ENCODE measurements at regions not wholly inside any gene's neighbourhood (a gene's known extent, or its start where the extent isn't known, plus 50 kb on each side); places are given as distances from the start of the nearest gene placed in this dataset.
"Not testable (repeated sequence)": the region's sequence is repeated elsewhere in the genome, so short reads cannot be mapped to it uniquely, and the experiment has no call there.

- intact Hi-C loops (cut with micrococcal nuclease); H3K79me2 ChIP-seq (ENCODE audit: insufficient read depth, low read length); BruUV-seq (replicated peaks); H3K9me3 ChIP-seq (ENCODE audit: control insufficient read depth in 1 of 2, insufficient read depth in 1 of 2, low read depth in 1 of 2, low read length in 2 of 2); H4K20me1 ChIP-seq (ENCODE audit: insufficient read depth); H3K27me3 ChIP-seq (ENCODE audit: insufficient read depth, low read length); DNase-seq (ENCODE audit: low read depth, low spot score); H3K9me2 ChIP-seq (ENCODE audit: insufficient read depth); CTCF ChIA-PET; ATAC-seq; H2AFZ ChIP-seq (ENCODE audit: low read depth, low read length, poor library complexity, severe bottlenecking); H3K4me2 ChIP-seq (ENCODE audit: low read length); H3K9ac ChIP-seq (ENCODE audit: low read length); H3K36me3 ChIP-seq (ENCODE audit: control insufficient read depth in 1 of 2, insufficient read depth in 2 of 2, low read length in 2 of 2); H3K4me1 ChIP-seq (ENCODE audit: control insufficient read depth in 1 of 2, insufficient read depth in 2 of 2, low read length in 2 of 2); RAD21 ChIA-PET (ENCODE audit: low non-redundant PET in 1 of 2, low total read pairs in 2 of 2, uncharacterized antibody in 2 of 2, unreplicated experiment in 2 of 2); H3K27ac ChIP-seq (ENCODE audit: low read depth, low read length); POLR2A ChIA-PET; H3K4me3 ChIP-seq (replicated peaks in 1 of 2; ENCODE audit: low read depth in 1 of 2, low read length in 2 of 2): not testable (repeated sequence)
Observed at GRCh38 chr15:61334714-61335113, 105.6 kb upstream of the RORA start.

- no peaks in the 10 kb centered on the region for H4K20me1 ChIP-seq (ENCODE audit: insufficient read depth)
- H3K9me3 ChIP-seq (ENCODE audit: control insufficient read depth in 1 of 2, insufficient read depth in 1 of 2, low read depth in 1 of 2, low read length in 2 of 2): no peaks in the 10 kb centered on the region; a peak in 1 of 4 replicates
- CTCF ChIA-PET: no interaction called here
- H3K36me3 ChIP-seq (ENCODE audit: control insufficient read depth in 1 of 2, insufficient read depth in 2 of 2, low read length in 2 of 2): no peaks in the 10 kb centered on the region
- H3K9me2 ChIP-seq (ENCODE audit: insufficient read depth): no peaks in the 10 kb centered on the region
- H3K27me3 ChIP-seq (ENCODE audit: insufficient read depth, low read length): no peaks in the 10 kb centered on the region
- RAD21 ChIA-PET (ENCODE audit: low non-redundant PET in 1 of 2, low total read pairs in 2 of 2, uncharacterized antibody in 2 of 2, unreplicated experiment in 2 of 2): no interaction called here
- no peak for ATAC-seq
- no TSS peak for BruUV-seq (replicated peaks)
- no peaks in the 10 kb centered on the region for H3K79me2 ChIP-seq (ENCODE audit: insufficient read depth, low read length)
- no peak overlapping the region for H3K4me2 ChIP-seq (ENCODE audit: low read length)
- no peak for DNase-seq (ENCODE audit: low read depth, low spot score)
- no peaks in the 10 kb centered on the region for H3K4me1 ChIP-seq (ENCODE audit: control insufficient read depth in 1 of 2, insufficient read depth in 2 of 2, low read length in 2 of 2)
- no peak overlapping the region for H2AFZ ChIP-seq (ENCODE audit: low read depth, low read length, poor library complexity, severe bottlenecking)
- intact Hi-C loops (cut with micrococcal nuclease): no loop called here
- H3K27ac ChIP-seq (ENCODE audit: low read depth, low read length): no peak overlapping the region
- POLR2A ChIA-PET: no interaction called here
- TF ChIP-seq CEBPB (IDR thresholded peaks at IDR 0.05; ENCODE audit: low read depth): no peak
- no peak overlapping the region for H3K9ac ChIP-seq (ENCODE audit: low read length)
- H3K4me3 ChIP-seq (replicated peaks in 1 of 2; ENCODE audit: low read depth in 1 of 2, low read length in 2 of 2): no peak overlapping the region
Observed at GRCh38 chr15:61331019-61331418, 101.9 kb upstream of the RORA start.

DNA sequence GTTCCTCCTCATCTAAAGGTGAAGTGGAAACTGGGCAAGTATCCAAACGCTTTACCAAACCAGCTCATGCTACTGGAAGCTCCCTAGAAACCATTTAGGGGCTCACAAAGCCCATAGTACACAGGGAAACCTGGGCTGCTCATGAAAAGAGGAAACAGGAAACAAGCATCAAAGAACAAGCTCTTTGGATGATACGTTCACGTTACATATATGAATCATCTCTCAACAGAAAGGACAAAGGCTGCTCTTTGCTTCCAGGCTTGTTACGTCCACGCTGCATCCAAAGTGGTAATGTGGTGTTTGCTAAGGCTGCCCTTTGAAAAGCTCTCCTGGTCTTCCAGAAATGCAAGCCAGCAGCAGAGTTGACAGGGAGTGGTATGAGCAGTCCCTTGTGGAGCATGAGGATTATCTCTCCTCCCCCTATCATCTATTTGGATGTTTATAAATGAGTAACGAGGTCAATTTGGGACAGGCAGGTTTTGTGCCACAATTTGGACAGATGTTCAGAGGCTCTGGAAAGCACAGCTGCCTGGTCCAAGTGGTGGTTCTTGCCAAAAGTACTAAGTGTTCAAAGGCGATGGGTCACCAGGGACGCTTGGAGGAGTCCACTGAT lies 98.0 kb upstream of the RORA start:
- H3K4me2 ChIP-seq (ENCODE audit: low read length): no peak overlapping the region
- peaks cover 0 to 8% of the 10 kb centered on the region in 2 experiments; a peak in 1 of 4 replicates for H3K9me3 ChIP-seq (ENCODE audit: control insufficient read depth in 1 of 2, insufficient read depth in 1 of 2, low read depth in 1 of 2, low read length in 2 of 2)
- ChIA-PET RAD21 (ENCODE audit: low non-redundant PET in 1 of 2, low total read pairs in 2 of 2, uncharacterized antibody in 2 of 2, unreplicated experiment in 2 of 2) (no interaction called here), CTCF (no interaction called here), POLR2A (no interaction called here)
- no peak overlapping the region for H3K27ac ChIP-seq (ENCODE audit: low read depth, low read length)
- TF ChIP-seq, protein P1, sequence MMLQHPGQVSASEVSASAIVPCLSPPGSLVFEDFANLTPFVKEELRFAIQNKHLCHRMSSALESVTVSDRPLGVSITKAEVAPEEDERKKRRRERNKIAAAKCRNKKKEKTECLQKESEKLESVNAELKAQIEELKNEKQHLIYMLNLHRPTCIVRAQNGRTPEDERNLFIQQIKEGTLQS (IDR thresholded peaks at IDR 0.05): no peak
- TF ChIP-seq CEBPB (IDR thresholded peaks at IDR 0.05; ENCODE audit: low read depth) (no peak), POLR2AphosphoS5 (IDR thresholded peaks at IDR 0.05; ENCODE audit: low read depth, low read length) (no peak), FOSL1 (IDR thresholded peaks at IDR 0.05; ENCODE audit: low read depth) (no peak)
- TF ChIP-seq, protein P2, sequence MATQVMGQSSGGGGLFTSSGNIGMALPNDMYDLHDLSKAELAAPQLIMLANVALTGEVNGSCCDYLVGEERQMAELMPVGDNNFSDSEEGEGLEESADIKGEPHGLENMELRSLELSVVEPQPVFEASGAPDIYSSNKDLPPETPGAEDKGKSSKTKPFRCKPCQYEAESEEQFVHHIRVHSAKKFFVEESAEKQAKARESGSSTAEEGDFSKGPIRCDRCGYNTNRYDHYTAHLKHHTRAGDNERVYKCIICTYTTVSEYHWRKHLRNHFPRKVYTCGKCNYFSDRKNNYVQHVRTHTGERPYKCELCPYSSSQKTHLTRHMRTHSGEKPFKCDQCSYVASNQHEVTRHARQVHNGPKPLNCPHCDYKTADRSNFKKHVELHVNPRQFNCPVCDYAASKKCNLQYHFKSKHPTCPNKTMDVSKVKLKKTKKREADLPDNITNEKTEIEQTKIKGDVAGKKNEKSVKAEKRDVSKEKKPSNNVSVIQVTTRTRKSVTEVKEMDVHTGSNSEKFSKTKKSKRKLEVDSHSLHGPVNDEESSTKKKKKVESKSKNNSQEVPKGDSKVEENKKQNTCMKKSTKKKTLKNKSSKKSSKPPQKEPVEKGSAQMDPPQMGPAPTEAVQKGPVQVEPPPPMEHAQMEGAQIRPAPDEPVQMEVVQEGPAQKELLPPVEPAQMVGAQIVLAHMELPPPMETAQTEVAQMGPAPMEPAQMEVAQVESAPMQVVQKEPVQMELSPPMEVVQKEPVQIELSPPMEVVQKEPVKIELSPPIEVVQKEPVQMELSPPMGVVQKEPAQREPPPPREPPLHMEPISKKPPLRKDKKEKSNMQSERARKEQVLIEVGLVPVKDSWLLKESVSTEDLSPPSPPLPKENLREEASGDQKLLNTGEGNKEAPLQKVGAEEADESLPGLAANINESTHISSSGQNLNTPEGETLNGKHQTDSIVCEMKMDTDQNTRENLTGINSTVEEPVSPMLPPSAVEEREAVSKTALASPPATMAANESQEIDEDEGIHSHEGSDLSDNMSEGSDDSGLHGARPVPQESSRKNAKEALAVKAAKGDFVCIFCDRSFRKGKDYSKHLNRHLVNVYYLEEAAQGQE (IDR thresholded peaks at IDR 0.05; ENCODE audit: low read depth): no peak
- no peaks in the 10 kb centered on the region for H3K27me3 ChIP-seq (ENCODE audit: insufficient read depth, low read length)
- H3K4me1 ChIP-seq (ENCODE audit: control insufficient read depth in 1 of 2, insufficient read depth in 2 of 2, low read length in 2 of 2): no peaks in the 10 kb centered on the region
- no peak overlapping the region for H3K9ac ChIP-seq (ENCODE audit: low read length)
- no peaks in the 10 kb centered on the region for H4K20me1 ChIP-seq (ENCODE audit: insufficient read depth)
- intact Hi-C loops (cut with micrococcal nuclease): no loop called here
- H3K79me2 ChIP-seq (ENCODE audit: insufficient read depth, low read length): no peaks in the 10 kb centered on the region
- H3K9me2 ChIP-seq (ENCODE audit: insufficient read depth): no peaks in the 10 kb centered on the region
- no peak overlapping the region for H2AFZ ChIP-seq (ENCODE audit: low read depth, low read length, poor library complexity, severe bottlenecking)
- ATAC-seq (no peak), DNase-seq (ENCODE audit: low read depth, low spot score) (no peak)
- BruUV-seq (replicated peaks): no TSS peak
- H3K4me3 ChIP-seq (replicated peaks in 1 of 2; ENCODE audit: low read depth in 1 of 2, low read length in 2 of 2): no peak overlapping the region
- no peaks in the 10 kb centered on the region for H3K36me3 ChIP-seq (ENCODE audit: control insufficient read depth in 1 of 2, insufficient read depth in 2 of 2, low read length in 2 of 2)
